ENCODE measurements at regions not wholly inside any gene's neighbourhood (a gene's known extent, or its start where the extent isn't known, plus 50 kb on each side); places are given as distances from the start of the nearest gene placed in this dataset.
"Not testable (repeated sequence)": the region's sequence is repeated elsewhere in the genome, so short reads cannot be mapped to it uniquely, and the experiment has no call there.

DNA sequence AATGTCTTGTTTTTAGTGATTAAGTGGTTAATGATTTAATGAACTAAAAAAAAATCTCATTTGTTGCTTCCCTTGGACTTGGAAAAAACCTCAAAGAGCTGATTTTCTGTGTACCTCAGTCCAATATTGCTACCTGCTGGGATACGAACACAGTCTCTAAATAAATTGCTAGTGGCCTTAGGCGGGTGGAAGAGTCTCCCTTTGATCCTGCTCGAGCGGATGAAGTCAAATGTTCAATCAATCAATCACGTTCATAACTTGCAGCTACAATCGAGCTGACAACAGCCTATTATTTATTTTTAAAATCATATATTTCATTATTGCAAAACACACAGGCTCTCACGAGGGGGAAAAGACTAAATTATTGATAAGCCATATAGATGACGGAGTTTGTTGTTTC lies 57.3 kb upstream of the HABP2 start:
- no peak for DNase-seq (ENCODE audit: low spot score)

DNA sequence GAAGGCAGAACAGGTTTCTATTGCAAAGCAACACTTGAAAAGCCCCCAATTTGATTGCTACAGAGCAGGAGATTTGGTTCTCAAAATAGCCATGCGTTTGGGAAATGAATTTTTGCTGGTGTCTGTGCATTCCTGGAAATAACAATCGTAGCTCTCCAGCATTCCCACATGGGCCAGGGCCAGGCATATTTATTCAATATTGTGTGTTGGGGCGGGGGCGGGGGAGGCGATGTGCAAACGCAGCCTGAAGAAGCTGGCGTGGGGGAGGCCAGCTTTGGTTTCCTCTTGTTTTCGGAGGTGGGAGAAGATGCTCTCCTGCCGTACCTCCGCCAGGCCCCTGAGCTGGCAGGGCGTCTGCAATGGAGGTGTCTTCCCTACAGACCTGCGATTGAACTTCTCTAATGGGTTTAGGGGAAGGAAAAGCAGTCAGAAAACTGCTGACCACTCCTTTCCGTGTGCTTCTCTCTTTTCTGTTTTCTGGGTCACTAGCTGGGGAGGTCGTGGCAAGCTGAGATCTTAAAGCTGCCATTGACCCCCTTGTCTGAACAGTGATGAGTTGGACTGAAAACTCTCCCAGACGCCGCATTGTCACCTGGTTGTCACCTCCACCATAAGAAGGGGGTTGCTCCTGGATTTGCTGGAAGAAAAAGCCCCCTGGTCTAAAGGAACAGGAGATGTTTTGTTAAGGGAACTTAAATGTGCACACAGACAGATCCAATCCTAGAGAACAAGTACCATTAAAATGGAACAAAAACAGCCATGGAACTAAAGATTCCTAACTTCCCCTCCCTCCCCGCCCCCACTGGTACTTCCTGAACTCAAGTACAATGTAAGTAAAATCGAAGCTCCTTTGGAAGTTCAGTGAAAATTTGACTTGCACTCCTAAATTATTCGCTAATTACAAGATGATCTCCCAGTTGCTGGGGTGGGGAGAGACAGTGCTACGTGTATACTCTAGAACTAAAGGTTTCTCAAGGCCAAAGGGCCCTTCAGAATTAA lies 56.4 kb upstream of the HABP2 start:
- no peak for DNase-seq (ENCODE audit: low spot score)

DNA sequence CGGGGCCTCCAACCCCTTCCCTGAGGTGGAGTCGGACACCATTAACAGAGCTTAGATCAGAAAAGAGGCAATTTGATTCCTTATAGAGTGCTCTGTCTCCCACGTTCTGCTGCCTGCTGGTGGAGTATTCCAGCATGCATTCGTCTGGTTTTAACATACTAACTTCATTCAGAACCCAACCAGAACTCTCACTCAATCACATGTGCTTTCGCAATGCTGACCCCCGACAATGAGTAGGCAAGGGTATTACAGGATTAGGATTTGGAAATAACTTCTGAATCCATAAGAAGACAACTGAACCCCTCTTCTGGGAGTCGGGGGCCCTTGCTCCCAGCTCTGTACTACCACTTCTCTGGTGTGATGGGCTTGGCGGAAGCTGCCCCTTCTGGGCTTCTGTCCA lies 55.7 kb upstream of the HABP2 start:
- DNase-seq (ENCODE audit: low spot score) = no peak

DNA sequence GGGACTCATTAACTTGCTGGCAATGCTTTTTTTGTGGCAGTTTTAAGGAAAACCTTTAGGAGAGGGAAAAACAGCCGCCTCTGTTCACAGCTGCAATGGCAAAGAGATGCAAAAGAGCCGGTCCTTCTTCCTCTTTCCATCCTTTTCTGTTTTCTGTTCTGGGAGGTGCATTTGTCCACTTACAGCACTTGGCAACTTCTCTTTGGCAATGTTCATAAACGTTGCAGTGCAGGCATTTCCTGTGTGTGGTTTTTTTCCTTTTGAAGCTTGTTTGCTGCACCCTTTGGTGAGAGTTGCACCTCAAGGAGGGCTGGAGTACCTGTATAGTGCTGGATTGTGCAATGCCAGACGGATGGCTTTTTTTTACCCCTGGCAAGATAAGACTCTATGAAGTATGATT lies 53.9 kb upstream of the HABP2 start:
- DNase-seq (ENCODE audit: low spot score) = no peak

DNA sequence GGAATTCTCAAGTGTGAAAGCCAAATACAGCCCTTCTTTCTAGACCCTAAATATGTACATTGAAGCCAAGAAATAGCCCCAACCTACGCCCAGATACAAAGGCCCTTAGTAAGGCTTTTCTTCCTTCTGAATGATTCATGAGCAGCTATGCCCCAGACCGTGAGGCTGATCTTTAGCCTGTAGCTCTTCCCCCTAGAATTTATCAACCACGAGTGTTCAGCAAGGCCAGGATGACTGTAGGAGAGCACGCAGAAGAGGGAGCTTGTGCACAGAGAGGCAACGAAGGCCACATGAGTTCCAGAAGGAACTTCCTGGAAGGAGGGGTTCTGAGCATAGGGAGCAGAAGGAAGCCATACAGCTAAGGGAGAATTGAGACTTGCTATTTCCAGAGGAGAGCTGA lies 53.0 kb upstream of the HABP2 start:
- DNase-seq (ENCODE audit: low spot score) = no peak

DNA sequence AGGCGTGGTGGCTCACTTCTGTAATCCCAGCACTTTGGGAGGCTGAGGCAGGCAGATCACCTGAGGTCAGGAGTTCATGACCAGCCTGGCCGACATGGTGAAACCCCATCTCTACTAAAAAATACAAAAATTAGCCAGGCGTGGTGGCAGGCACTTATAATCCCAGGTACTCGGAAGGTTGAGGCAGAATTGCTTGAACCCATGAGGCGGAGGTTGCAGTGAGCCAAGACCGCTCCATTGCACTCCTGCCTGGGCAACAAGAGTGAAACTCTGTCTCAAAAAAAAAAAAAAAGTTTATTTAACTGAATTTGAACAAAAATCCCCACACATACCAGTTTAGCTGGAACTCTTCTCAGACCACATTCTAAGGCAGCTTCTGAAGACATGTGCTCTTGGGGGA lies 51.8 kb upstream of the HABP2 start:
- not testable (repeated sequence) for DNase-seq (ENCODE audit: low spot score)

All from LoVo (cell line).